Fibroblast of pulmonary artery (primary cell): ENCODE measurements at regions not wholly inside any gene's neighbourhood (a gene's known extent, or its start where the extent isn't known, plus 50 kb on each side); places are given as distances from the start of the nearest gene placed in this dataset.
"Not testable (repeated sequence)": the region's sequence is repeated elsewhere in the genome, so short reads cannot be mapped to it uniquely, and the experiment has no call there.

Source experiments
- DNase-seq: peaks from one replicate; pipeline ENCODE4 v3.0.0-alpha.2; 2010; ENCODE audit warnings: low read depth
- H3K4me3 ChIP-seq: replicated peaks from 2 replicates; pipeline ENCODE4 v1.5.1; 2011; ENCODE audit warnings: low read depth, mild to moderate bottlenecking, control low read depth, low read length, moderate library complexity
- CTCF ChIP-seq: IDR thresholded peaks from 2 replicates; pipeline ENCODE4 v1.5.1; 2011; ENCODE audit warnings: mild to moderate bottlenecking, control low read depth, low read length, inconsistent platforms; ENCODE audit errors: missing control alignments

GRCh38 chr1:192877283-192877886 is 68.5 kb downstream of the RGS2 start:
- peak; percentile 35 for DNase-seq
- no peak for TF ChIP-seq CTCF
- no peak overlapping the region for H3K4me3 ChIP-seq

GRCh38 chr1:192878249-192878648 is 69.4 kb downstream of the RGS2 start:
- H3K4me3 ChIP-seq: no peak overlapping the region
- DNase-seq: peak; percentile 83
- TF ChIP-seq CTCF: no peak

GRCh38 chr1:192879406-192879805 is 70.6 kb downstream of the RGS2 start:
- no peak overlapping the region for H3K4me3 ChIP-seq
- peak; percentile 38 for DNase-seq
- no peak for TF ChIP-seq CTCF

GRCh38 chr1:192880231-192880630 is 71.4 kb downstream of the RGS2 start:
- DNase-seq: no peak
- no peak overlapping the region for H3K4me3 ChIP-seq
- TF ChIP-seq CTCF: no peak

- H3K4me3 ChIP-seq: no peak overlapping the region
- peak; percentile 71 for DNase-seq
- TF ChIP-seq CTCF: no peak
Observed at GRCh38 chr1:192884241-192884640, 75.4 kb downstream of the RGS2 start.

GRCh38 chr1:192885387-192885786 is 76.5 kb downstream of the RGS2 start:
- H3K4me3 ChIP-seq, DNase-seq: not testable (repeated sequence)

GRCh38 chr1:192887426-192887825 is 78.6 kb downstream of the RGS2 start:
- no peak overlapping the region for H3K4me3 ChIP-seq
- no peak for DNase-seq
- no peak for TF ChIP-seq CTCF

- DNase-seq: no peak
- TF ChIP-seq CTCF: no peak
Observed at GRCh38 chr1:192888574-192888973, 79.7 kb downstream of the RGS2 start.

More at GRCh38 chr1:192888574-192888973, 79.7 kb downstream of the RGS2 start:
- no peak overlapping the region for H3K4me3 ChIP-seq
